A673 (cell line): ENCODE measurements at regions not wholly inside any gene's neighbourhood (a gene's known extent, or its start where the extent isn't known, plus 50 kb on each side); places are given as distances from the start of the nearest gene placed in this dataset.

Experiments
- EZH2 ChIP-seq: fragments of 200-600 bp; sonication (generic); IDR thresholded peaks from 2 replicates; pipeline ENCODE4 v1.6.1; 2017; ENCODE audit warnings: borderline replicate concordance, low read depth, mild to moderate bottlenecking, mixed read lengths, antibody characterized with exemption, low read length; ENCODE audit not compliant: poor library complexity, severe bottlenecking
- TF ChIP-seq, protein P1 (sequence below): fragments of 300-800, 200-600 bp; sonication (generic); conservative IDR thresholded peaks from 2 replicates; pipeline ENCODE4 v1.5.1; 2017; ENCODE audit warnings: low read depth, mild to moderate bottlenecking, antibody characterized with exemption, low read length, moderate library complexity, mixed read lengths

- TF ChIP-seq, protein P1, sequence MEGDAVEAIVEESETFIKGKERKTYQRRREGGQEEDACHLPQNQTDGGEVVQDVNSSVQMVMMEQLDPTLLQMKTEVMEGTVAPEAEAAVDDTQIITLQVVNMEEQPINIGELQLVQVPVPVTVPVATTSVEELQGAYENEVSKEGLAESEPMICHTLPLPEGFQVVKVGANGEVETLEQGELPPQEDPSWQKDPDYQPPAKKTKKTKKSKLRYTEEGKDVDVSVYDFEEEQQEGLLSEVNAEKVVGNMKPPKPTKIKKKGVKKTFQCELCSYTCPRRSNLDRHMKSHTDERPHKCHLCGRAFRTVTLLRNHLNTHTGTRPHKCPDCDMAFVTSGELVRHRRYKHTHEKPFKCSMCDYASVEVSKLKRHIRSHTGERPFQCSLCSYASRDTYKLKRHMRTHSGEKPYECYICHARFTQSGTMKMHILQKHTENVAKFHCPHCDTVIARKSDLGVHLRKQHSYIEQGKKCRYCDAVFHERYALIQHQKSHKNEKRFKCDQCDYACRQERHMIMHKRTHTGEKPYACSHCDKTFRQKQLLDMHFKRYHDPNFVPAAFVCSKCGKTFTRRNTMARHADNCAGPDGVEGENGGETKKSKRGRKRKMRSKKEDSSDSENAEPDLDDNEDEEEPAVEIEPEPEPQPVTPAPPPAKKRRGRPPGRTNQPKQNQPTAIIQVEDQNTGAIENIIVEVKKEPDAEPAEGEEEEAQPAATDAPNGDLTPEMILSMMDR: no peak
- no peak for TF ChIP-seq EZH2
These were observed 250.5 kb upstream of the DUSP10 start for GRCh38 chr1:221992427-221992826.
